H1 (cell line): ENCODE measurements at regions not wholly inside any gene's neighbourhood (a gene's known extent, or its start where the extent isn't known, plus 50 kb on each side); places are given as distances from the start of the nearest gene placed in this dataset.

Experiments used
- CTCF ChIA-PET: fragments of 300-600 bp; sonication (Branson Sonifier 250); formaldehyde crosslinking; loops from one replicate; lab custom pipeline; 2021; ENCODE audit not compliant: partially characterized antibody; lab: Charles Lee
- POLR2A ChIA-PET: fragments of 300-600 bp; sonication (Branson Sonifier 250); formaldehyde crosslinking; loops from one replicate; lab custom pipeline; 2021; ENCODE audit warnings: inconsistent platforms; ENCODE audit not compliant: partially characterized antibody; lab: Charles Lee
- DNase-seq, 2 experiments: peaks; one replicate each; pipeline versions ENCODE4 v3.0.0 to v3.0.0-alpha.2; 2010 to 2022; ENCODE audit warnings: low spot score in 2 of 2, low read depth in 1 of 2, mixed read lengths in 1 of 2
- FAIRE-seq: peaks from 2 replicates; lab custom pipeline; 2011; peaks lifted over from hg19 to GRCh38; lab: Jason Lieb, UNC
- H2AFZ ChIP-seq: 2 replicates; pipeline ENCODE4 v1.8.1; 2012; ENCODE audit warnings: low read length, inconsistent platforms
- H2AK5ac ChIP-seq: 2 replicates; pipeline ENCODE4 v1.6.1; 2013; ENCODE audit warnings: low read depth, low read length
- H2BK120ac ChIP-seq: replicated peaks from 2 replicates; pipeline ENCODE3; 2013; ENCODE audit warnings: low read depth, low read length, inconsistent platforms
- H2BK12ac ChIP-seq: 2 replicates; pipeline ENCODE4 v1.6.1; 2013; ENCODE audit warnings: low read depth, low read length
- H2BK15ac ChIP-seq: 2 replicates; pipeline ENCODE4 v1.6.1; 2013; ENCODE audit warnings: low read length
- H2BK20ac ChIP-seq: 2 replicates; pipeline ENCODE4 v1.6.1; 2013; ENCODE audit warnings: low read length
- H2BK5ac ChIP-seq: 2 replicates; pipeline ENCODE4 v1.6.1; 2013; ENCODE audit warnings: low read depth, low read length
- H3K14ac ChIP-seq: 2 replicates; pipeline ENCODE4 v1.6.1; 2013; ENCODE audit warnings: inconsistent platforms; ENCODE audit not compliant: insufficient read length
- H3K18ac ChIP-seq: 2 replicates; pipeline ENCODE4 v1.6.1; 2013; ENCODE audit warnings: low read length; ENCODE audit errors: extremely low read depth
- H3K23ac ChIP-seq: 2 replicates; pipeline ENCODE4 v1.6.1; 2013; ENCODE audit warnings: inconsistent platforms; ENCODE audit not compliant: insufficient read length
- H3K23me2 ChIP-seq: 2 replicates; pipeline ENCODE4 v1.6.1; 2013; ENCODE audit warnings: low read depth, low read length
- H3K27ac ChIP-seq: 2 replicates; pipeline ENCODE4 v1.6.1; 2011; ENCODE audit warnings: low read depth, low read length, inconsistent platforms
- H3K27me3 ChIP-seq, 4 experiments: replicated peaks in 1 of 4; 1 replicate in 1 of 4; 2 replicates in 3 of 4; pipeline versions ENCODE4 v1.6.1 to v1.8.1; 2011 to 2013; ENCODE audit warnings: low read length in 3 of 4, mild to moderate bottlenecking in 3 of 4, inconsistent platforms in 2 of 4, mixed read lengths in 2 of 4, moderate library complexity in 1 of 4; ENCODE audit not compliant: control insufficient read depth in 3 of 4, insufficient read depth in 3 of 4; ENCODE audit errors: extremely low read depth in 1 of 4
- H3K36me3 ChIP-seq, 4 experiments: 2 replicates each; pipeline versions ENCODE4 v1.6.1 to v1.8.1; 2011 to 2013; ENCODE audit warnings: mild to moderate bottlenecking in 4 of 4, low read length in 3 of 4, moderate library complexity in 2 of 4, control low read depth in 1 of 4, inconsistent platforms in 1 of 4; ENCODE audit not compliant: insufficient read depth in 4 of 4, control insufficient read depth in 2 of 4
- H3K4ac ChIP-seq: replicated peaks from 2 replicates; pipeline ENCODE3; 2013; ENCODE audit warnings: low read length, low read depth, mixed read lengths, inconsistent platforms; ENCODE audit not compliant: insufficient read length
- H3K4me1 ChIP-seq, 4 experiments: replicated peaks in 1 of 4; 1 replicate in 1 of 4; 2 replicates in 3 of 4; pipeline versions ENCODE4 v1.6.1 to v1.8.1; 2011 to 2013; ENCODE audit warnings: low read length in 3 of 4, inconsistent platforms in 2 of 4, mixed read lengths in 1 of 4; ENCODE audit not compliant: insufficient read depth in 4 of 4, control insufficient read depth in 3 of 4
- H3K4me2 ChIP-seq, 2 experiments: 2 replicates each; pipeline versions ENCODE4 v1.6.1 to v1.8.1; 2011 to 2013; ENCODE audit warnings: low read depth in 2 of 2, low read length in 2 of 2, control low read depth in 1 of 2, inconsistent platforms in 1 of 2, mild to moderate bottlenecking in 1 of 2; ENCODE audit not compliant: insufficient read depth in 1 of 2
- H3K4me3 ChIP-seq, 4 experiments: fragments of 200-600, 300-600 bp in 1 of 4; sonication (generic), shearing (Covaris generic), sonication (Bioruptor Twin) in 1 of 4; 2 replicates each; pipeline versions ENCODE4 v1.5.1 to v1.8.1; 2011 to 2016; ENCODE audit warnings: low read length in 4 of 4, low read depth in 3 of 4, control low read depth in 2 of 4, inconsistent platforms in 2 of 4, mild to moderate bottlenecking in 2 of 4, mixed read lengths in 1 of 4, moderate library complexity in 1 of 4; ENCODE audit not compliant: insufficient read depth in 2 of 4; ENCODE audit errors: extremely low read depth in 1 of 4
- H3K56ac ChIP-seq: replicated peaks from 2 replicates; pipeline ENCODE3; 2013; ENCODE audit warnings: low read depth, mild to moderate bottlenecking, mixed read lengths, low read length, inconsistent platforms; ENCODE audit not compliant: insufficient read length
- H3K79me1 ChIP-seq: 2 replicates; pipeline ENCODE4 v1.6.1; 2013; ENCODE audit warnings: low read depth, low read length, control low read depth
- H3K79me2 ChIP-seq, 2 experiments: 2 replicates each; pipeline versions ENCODE4 v1.6.1 to v1.8.1; 2012 to 2013; ENCODE audit warnings: low read length in 2 of 2, mild to moderate bottlenecking in 2 of 2, inconsistent platforms in 1 of 2; ENCODE audit not compliant: insufficient read depth in 2 of 2, control insufficient read depth in 1 of 2
- H3K9ac ChIP-seq, 4 experiments: replicated peaks in 1 of 4; 1 replicate in 1 of 4; 2 replicates in 3 of 4; pipeline versions ENCODE4 v1.6.1 to v1.8.1; 2011 to 2013; ENCODE audit warnings: low read depth in 3 of 4, low read length in 3 of 4, control low read depth in 2 of 4, mild to moderate bottlenecking in 2 of 4, moderate library complexity in 2 of 4, inconsistent platforms in 1 of 4; ENCODE audit errors: extremely low read depth in 1 of 4
- H3K9me3 ChIP-seq, 2 experiments: 2 replicates each; pipeline versions ENCODE4 v1.6.1 to v1.8.1; 2012 to 2013; ENCODE audit warnings: mild to moderate bottlenecking in 2 of 2, moderate library complexity in 2 of 2, control low read depth in 1 of 2, inconsistent platforms in 1 of 2, low read depth in 1 of 2, low read length in 1 of 2, mixed read lengths in 1 of 2; ENCODE audit not compliant: insufficient read depth in 2 of 2
- H4K20me1 ChIP-seq, 2 experiments: replicated peaks in 1 of 2; 2 replicates each; pipeline versions ENCODE3 to v1.8.1; 2011 to 2013; ENCODE audit warnings: inconsistent platforms in 2 of 2, low read length in 2 of 2, mild to moderate bottlenecking in 1 of 2; ENCODE audit not compliant: insufficient read depth in 2 of 2, control insufficient read depth in 1 of 2
- H4K5ac ChIP-seq: 2 replicates; pipeline ENCODE4 v1.6.1; 2013; ENCODE audit warnings: low read length, low read depth, mixed read lengths, inconsistent platforms; ENCODE audit not compliant: insufficient read length
- H4K8ac ChIP-seq: 2 replicates; pipeline ENCODE4 v1.8.0; 2013; ENCODE audit warnings: mild to moderate bottlenecking, moderate library complexity, low read length, inconsistent platforms; ENCODE audit not compliant: insufficient read depth; ENCODE audit errors: extremely low read depth
- H4K91ac ChIP-seq: replicated peaks from 2 replicates; pipeline ENCODE3; 2013; ENCODE audit warnings: low read length, mixed read lengths, inconsistent platforms; ENCODE audit not compliant: insufficient read length
- ATF3 ChIP-seq: IDR thresholded peaks from 2 replicates; pipeline ENCODE4 v1.6.1; 2011; ENCODE audit warnings: low read depth, mild to moderate bottlenecking, low read length; ENCODE audit not compliant: insufficient read depth
- CBX5 ChIP-seq: fragments of 300-800, 300-1000 bp; sonication (generic); IDR thresholded peaks from 2 replicates; pipeline ENCODE4 v1.7.1; 2016; ENCODE audit warnings: antibody characterized with exemption, low read length, low read depth
- CHD1 ChIP-seq: IDR thresholded peaks from 2 replicates; pipeline ENCODE4 v1.6.1; 2012; ENCODE audit warnings: low read depth, low read length, improper control_type of control experiment
- POLR2A ChIP-seq, 2 experiments: IDR thresholded peaks; 1 replicate in 1 of 2; 2 replicates in 1 of 2; pipeline ENCODE4 v1.6.1; 2011; ENCODE audit warnings: low read depth in 2 of 2, low read length in 2 of 2, mild to moderate bottlenecking in 2 of 2; ENCODE audit errors: control extremely low read depth in 1 of 2
- RAD21 ChIP-seq, 2 experiments: IDR thresholded peaks in 1 of 2; conservative IDR thresholded peaks in 1 of 2; 2 replicates each; pipeline ENCODE4 v1.6.1; 2011; ENCODE audit warnings: low read depth in 2 of 2, low read length in 2 of 2, improper control_type of control experiment in 1 of 2, inconsistent platforms in 1 of 2, mild to moderate bottlenecking in 1 of 2, moderate library complexity in 1 of 2
- RFX5 ChIP-seq: IDR thresholded peaks from 2 replicates; pipeline ENCODE4 v1.6.1; 2011; ENCODE audit warnings: low read depth, low read length, improper control_type of control experiment, borderline replicate concordance
- TAF1 ChIP-seq: IDR thresholded peaks from 2 replicates; pipeline ENCODE4 v1.6.1; 2011; ENCODE audit warnings: mild to moderate bottlenecking, low read depth, low read length
- TCF12 ChIP-seq: IDR thresholded peaks from 2 replicates; pipeline ENCODE4 v1.6.1; 2011; ENCODE audit warnings: low read depth, mild to moderate bottlenecking, low read length
- WGBS, 2 experiments: shearing (Covaris generic) in 1 of 2; methylation state at CpG; one replicate each; pipeline versions ENCODE4 v1.1.6 to v1.1.7; 2013 to 2015; ENCODE audit warnings: low lambda C conversion rate in 2 of 2, mixed read lengths in 2 of 2, inconsistent platforms in 1 of 2, low coverage in 1 of 2, missing lambda C conversion rate in 1 of 2; ENCODE audit not compliant: insufficient replicate concordance in 2 of 2, insufficient coverage in 1 of 2, insufficient read length in 1 of 2; ENCODE audit errors: extremely low coverage in 1 of 2, missing lambda C conversion rate in 1 of 2; 5-methylcytosine and 5-hydroxymethylcytosine counted together

- no peak overlapping the region for H2AFZ ChIP-seq
- ChIA-PET POLR2A (no interaction called here), CTCF (interaction anchor here (0.5 kb wide), 1 partner anchor 197 kb away, joined by 3 read pairs; no protein-coding TSS in a partner anchor)
- H3K56ac ChIP-seq, result no peak overlapping the region
- no peak overlapping the region for H2BK5ac ChIP-seq
- no peaks in the 10 kb centered on the region for H3K9me3 ChIP-seq
- H3K27ac ChIP-seq, result no peak overlapping the region
- H3K4me3 ChIP-seq, result no peak overlapping the region
- no peak overlapping the region for H3K18ac ChIP-seq
- no peak overlapping the region for H3K4me2 ChIP-seq
- no peak overlapping the region for H4K91ac ChIP-seq
- H4K8ac ChIP-seq, result no peak overlapping the region
- no peak overlapping the region for H3K14ac ChIP-seq
- no peaks in the 10 kb centered on the region for H3K79me1 ChIP-seq
- no peaks in the 10 kb centered on the region for H4K20me1 ChIP-seq
- no peak overlapping the region for H4K5ac ChIP-seq
- no peaks in the 10 kb centered on the region for H3K27me3 ChIP-seq
- no peak overlapping the region for H2BK20ac ChIP-seq
- no peaks in the 10 kb centered on the region; the same call in 1 of the 2 replicates for H3K23me2 ChIP-seq
- H2BK12ac ChIP-seq, result no peak overlapping the region
- FAIRE-seq (no peak), DNase-seq (no peak)
- H2BK15ac ChIP-seq, result no peak overlapping the region
- WGBS, 2 experiments, result 85% methylated on average over 3 of the region's 3 CpGs; no CpG with 5 or more reads in 1 of the 2 experiments
- H3K9ac ChIP-seq, result no peak overlapping the region
- H3K4me1 ChIP-seq, result no peaks in the 10 kb centered on the region
- no peak overlapping the region for H2AK5ac ChIP-seq
- no peak overlapping the region for H3K4ac ChIP-seq
- H3K79me2 ChIP-seq, result no peaks in the 10 kb centered on the region
- H2BK120ac ChIP-seq, result no peak overlapping the region
- no peaks in the 10 kb centered on the region for H3K36me3 ChIP-seq
- no peak overlapping the region for H3K23ac ChIP-seq
- no peak for TF ChIP-seq RFX5
- TF ChIP-seq RAD21 (IDR thresholded peaks at IDR 0.05 in 1 of 2, conservative IDR thresholded peaks at IDR 0.05 in 1 of 2; ENCODE audit: low read depth in 2 of 2, low read length in 2 of 2), result no peak
- no peak for TF ChIP-seq CBX5
- no peak for TF ChIP-seq TCF12
- TF ChIP-seq POLR2A (IDR thresholded peaks at IDR 0.05; ENCODE audit: control extremely low read depth in 1 of 2, low read depth in 2 of 2, low read length in 2 of 2), result no peak
- no peak for TF ChIP-seq ATF3
- TF ChIP-seq CHD1, result no peak
- no peak for TF ChIP-seq TAF1
Measured at GRCh38 chr4:62387808-62388207, 1187.7 kb downstream of the ADGRL3 start.
